ENCODE measurements at regions not wholly inside any gene's neighbourhood (a gene's known extent, or its start where the extent isn't known, plus 50 kb on each side); places are given as distances from the start of the nearest gene placed in this dataset.

DNA sequence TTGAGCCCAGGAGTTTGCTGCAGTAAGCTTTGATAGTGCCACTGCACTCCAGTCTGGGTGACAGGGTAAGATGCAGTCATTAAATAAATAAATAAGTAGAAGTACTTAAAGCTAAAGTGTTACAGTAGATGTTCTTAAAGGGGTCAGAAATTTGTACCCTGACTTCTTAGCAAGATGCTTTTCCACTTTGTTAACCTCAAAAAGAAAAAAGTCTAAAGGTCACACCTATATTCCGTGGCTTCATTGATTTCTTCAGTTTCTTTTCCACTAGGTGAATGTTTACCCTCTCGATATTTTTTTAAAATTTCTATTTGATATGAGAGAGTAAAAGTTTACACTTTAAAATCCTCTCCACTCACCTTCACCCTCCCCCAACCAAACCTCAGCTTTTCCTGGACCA is 64.3 kb upstream of the PLEKHA5 start:
- H3K36me3 ChIP-seq (ENCODE audit: insufficient read depth, low read length) = no peaks in the 10 kb centered on the region
- H3K9ac ChIP-seq (ENCODE audit: low read depth, low read length) = no peak overlapping the region
- no peaks in the 10 kb centered on the region for H3K9me3 ChIP-seq (ENCODE audit: control insufficient read depth, insufficient read depth, low read length)
- H3K4me1 ChIP-seq (ENCODE audit: insufficient read depth, low read length) = peaks cover 25% of the 10 kb centered on the region

DNA sequence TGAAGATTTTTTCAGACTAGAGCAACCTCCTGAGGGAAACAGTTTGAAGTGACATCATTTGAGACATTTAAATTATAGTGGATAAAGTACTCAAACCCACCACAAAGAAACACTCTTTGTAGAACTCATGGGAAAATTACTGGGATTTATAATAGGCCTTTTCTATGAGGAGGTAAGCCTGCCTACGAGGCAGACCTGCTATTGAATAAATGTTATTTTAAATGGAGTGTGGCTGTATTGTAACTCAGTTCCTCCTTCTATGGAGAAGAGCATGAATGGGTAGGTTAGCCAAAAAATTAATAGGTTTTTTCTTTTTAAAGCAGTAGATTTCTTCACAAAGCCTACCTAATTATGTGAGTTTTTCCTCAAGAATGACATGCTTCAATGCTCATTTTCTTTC is 63.7 kb upstream of the PLEKHA5 start:
- no peaks in the 10 kb centered on the region for H3K9me3 ChIP-seq (ENCODE audit: control insufficient read depth, insufficient read depth, low read length)
- no peak overlapping the region for H3K9ac ChIP-seq (ENCODE audit: low read depth, low read length)
- no peaks in the 10 kb centered on the region for H3K36me3 ChIP-seq (ENCODE audit: insufficient read depth, low read length)
- H3K4me1 ChIP-seq (ENCODE audit: insufficient read depth, low read length) = peaks cover 25% of the 10 kb centered on the region

DNA sequence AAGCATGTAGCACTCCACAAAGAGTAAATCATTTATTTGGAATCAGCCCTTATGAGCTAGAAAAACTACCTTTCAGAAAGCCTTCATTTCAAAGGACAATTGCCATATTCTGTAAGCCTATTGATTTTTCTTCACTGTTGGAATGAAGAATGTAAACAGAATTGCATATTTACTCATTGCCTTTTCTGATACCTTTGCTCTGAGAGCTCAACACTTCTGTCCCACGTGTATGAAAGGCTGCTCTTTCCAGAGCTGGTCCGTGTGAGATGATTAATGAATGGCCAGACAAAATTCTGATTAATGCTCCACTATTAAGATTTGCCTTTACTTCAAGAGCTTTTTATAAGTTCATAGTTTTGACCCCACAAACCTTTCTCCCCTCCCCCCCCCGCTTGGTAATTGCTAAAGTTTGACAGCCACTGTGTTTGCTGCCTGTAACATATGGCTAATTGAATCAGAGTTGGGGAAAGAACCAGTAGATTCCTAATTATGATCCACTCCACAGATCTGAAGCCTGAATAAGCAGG is 63.0 kb upstream of the PLEKHA5 start:
- H3K4me1 ChIP-seq (ENCODE audit: insufficient read depth, low read length) = peaks cover 25% of the 10 kb centered on the region
- no peak overlapping the region for H3K9ac ChIP-seq (ENCODE audit: low read depth, low read length)

DNA sequence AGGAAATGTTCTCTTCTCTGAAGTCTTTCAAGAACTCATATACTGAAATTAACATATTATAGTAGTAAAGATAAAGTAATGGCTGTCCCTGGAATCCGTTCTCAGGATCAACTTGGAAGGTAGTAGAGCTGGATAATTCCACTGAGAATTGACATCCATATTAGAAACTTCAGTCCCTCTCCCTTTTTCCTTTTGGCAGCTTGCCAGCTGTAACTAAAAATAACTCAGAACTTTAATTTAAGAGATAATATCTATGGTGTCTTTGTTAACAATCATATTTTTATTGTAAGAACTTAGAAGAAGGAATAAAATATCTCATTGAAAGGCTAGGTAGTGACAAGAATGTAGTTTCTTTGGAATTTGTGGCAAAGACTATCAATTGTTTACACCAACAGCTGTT is 61.4 kb upstream of the PLEKHA5 start:
- Histone ChIP-seq H3K36me3 (ENCODE audit: insufficient read depth, low read length) (no peaks in the 10 kb centered on the region), H3K9ac (ENCODE audit: low read depth, low read length) (no peak overlapping the region), H3K9me3 (ENCODE audit: control insufficient read depth, insufficient read depth, low read length) (no peaks in the 10 kb centered on the region), H3K4me1 (ENCODE audit: insufficient read depth, low read length) (peaks cover 25% of the 10 kb centered on the region)

More for the DNA sequence above, 63.0 kb upstream of the PLEKHA5 start:
- Histone ChIP-seq H3K9me3 (ENCODE audit: control insufficient read depth, insufficient read depth, low read length) (no peaks in the 10 kb centered on the region), H3K36me3 (ENCODE audit: insufficient read depth, low read length) (no peaks in the 10 kb centered on the region)

DNA sequence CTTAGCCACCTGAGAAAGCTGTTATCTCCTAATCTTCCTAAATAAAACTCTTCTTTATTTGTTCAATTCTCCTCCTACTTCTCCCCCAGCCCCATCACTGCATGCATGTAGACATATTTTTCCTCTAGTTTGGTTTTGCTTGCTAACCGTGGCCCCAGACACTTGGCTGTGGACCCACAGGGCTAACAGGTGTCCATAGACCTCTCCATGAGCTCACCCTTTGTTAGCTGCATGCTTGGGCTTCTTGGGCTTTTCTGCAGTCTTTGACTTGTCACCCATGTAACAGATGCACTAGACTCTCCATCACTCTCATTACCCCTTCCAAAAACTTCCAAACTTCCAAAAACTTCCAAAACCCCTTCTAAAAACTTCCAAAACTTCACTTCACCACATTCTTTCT is 59.2 kb upstream of the PLEKHA5 start:
- Histone ChIP-seq H3K36me3 (ENCODE audit: insufficient read depth, low read length) (no peaks in the 10 kb centered on the region), H3K4me1 (ENCODE audit: insufficient read depth, low read length) (peaks cover 16% of the 10 kb centered on the region; the same call in 1 of the 2 replicates), H3K9ac (ENCODE audit: low read depth, low read length) (no peak overlapping the region), H3K9me3 (ENCODE audit: control insufficient read depth, insufficient read depth, low read length) (no peaks in the 10 kb centered on the region)

DNA sequence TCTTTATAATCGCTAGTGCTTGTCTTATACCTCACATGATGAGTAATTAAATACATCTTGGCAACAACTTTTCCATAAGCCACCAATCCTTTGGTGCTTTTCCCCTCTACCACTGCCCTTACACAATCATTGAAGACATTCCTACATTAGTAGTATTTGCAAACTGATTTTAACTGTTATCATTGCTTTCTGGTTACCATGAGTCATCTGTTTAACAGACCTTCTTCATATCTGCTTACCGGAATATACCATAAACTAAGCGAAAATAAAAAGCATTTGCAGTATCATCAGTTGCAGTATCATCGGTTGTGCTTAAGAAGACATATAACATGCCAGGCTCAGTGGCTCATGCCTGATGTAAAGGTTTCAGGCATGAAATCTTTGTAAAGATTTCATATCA is 54.8 kb upstream of the PLEKHA5 start:
- H3K4me1 ChIP-seq (ENCODE audit: insufficient read depth, low read length) = no peaks in the 10 kb centered on the region
- H3K9me3 ChIP-seq (ENCODE audit: control insufficient read depth, insufficient read depth, low read length) = no peaks in the 10 kb centered on the region
- H3K36me3 ChIP-seq (ENCODE audit: insufficient read depth, low read length) = no peaks in the 10 kb centered on the region
- H3K9ac ChIP-seq (ENCODE audit: low read depth, low read length) = no peak overlapping the region

DNA sequence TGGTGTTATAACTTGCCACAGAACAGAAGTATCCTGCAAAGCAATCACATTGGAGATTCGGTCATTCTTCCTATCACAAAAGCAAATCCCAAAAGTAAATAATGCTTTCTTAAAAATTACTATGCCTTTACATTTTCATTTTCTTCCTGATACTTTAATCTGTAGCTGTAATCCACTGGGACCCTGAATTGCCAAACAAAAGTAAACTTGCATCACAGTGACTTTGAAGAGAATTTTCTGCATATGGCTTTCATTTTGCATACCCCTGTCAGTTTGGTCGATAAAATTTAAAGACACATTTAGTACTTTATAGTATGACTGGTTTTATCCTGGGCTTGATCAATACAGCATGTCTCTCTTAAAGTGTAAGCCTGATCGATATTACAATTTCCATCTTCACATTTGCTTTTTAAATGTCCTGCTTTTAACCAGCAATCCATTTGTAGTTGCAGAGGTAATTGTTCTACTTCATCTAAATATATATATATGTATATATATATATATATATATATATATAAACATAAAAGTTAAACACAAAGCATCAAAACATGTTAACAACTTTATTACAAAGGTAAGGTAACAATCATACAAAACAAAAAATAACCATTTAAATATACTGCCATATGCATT is 53.7 kb upstream of the PLEKHA5 start:
- Histone ChIP-seq H3K4me1 (ENCODE audit: insufficient read depth, low read length) (no peaks in the 10 kb centered on the region), H3K9me3 (ENCODE audit: control insufficient read depth, insufficient read depth, low read length) (no peaks in the 10 kb centered on the region), H3K36me3 (ENCODE audit: insufficient read depth, low read length) (no peaks in the 10 kb centered on the region), H3K9ac (ENCODE audit: low read depth, low read length) (no peak overlapping the region)
